SK-N-SH treated with all-trans-retinoic acid at 6 μM for 48 hours (cell line): ENCODE measurements at regions not wholly inside any gene's neighbourhood (a gene's known extent, or its start where the extent isn't known, plus 50 kb on each side); places are given as distances from the start of the nearest gene placed in this dataset.
"Not testable (repeated sequence)": the region's sequence is repeated elsewhere in the genome, so short reads cannot be mapped to it uniquely, and the experiment has no call there.

ENCODE experiments used
- ATAC-seq: fragments of 200-7000 bp; cut with Tn5 transposase; 3 replicates; pipeline ENCODE4 v1.9.1; 2020; ENCODE audit warnings: mild to moderate bottlenecking, moderate library complexity
- ARNTL ChIP-seq: fragments of 450-650 bp; formaldehyde crosslinking; IDR thresholded peaks from 2 replicates; pipeline ENCODE4 v1.5.0; 2020; ENCODE audit warnings: low read depth, mild to moderate bottlenecking, moderate library complexity, borderline replicate concordance
- CREB5 ChIP-seq: fragments of 250-450 bp; sonication (Bioruptor Pico); IDR thresholded peaks from 2 replicates; pipeline ENCODE4 v1.5.1; 2020; ENCODE audit warnings: low read depth, mild to moderate bottlenecking, moderate library complexity
- CSDC2 ChIP-seq: fragments of 250-450 bp; sonication (Bioruptor Pico); IDR thresholded peaks from 2 replicates; pipeline ENCODE4 v1.5.0; 2020; ENCODE audit warnings: mild to moderate bottlenecking, moderate library complexity
- CSRNP3 ChIP-seq: fragments of 250-450 bp; sonication (Bioruptor Pico); IDR thresholded peaks from 2 replicates; pipeline ENCODE4 v1.5.1; 2021; ENCODE audit warnings: mild to moderate bottlenecking, moderate library complexity
- ESRRG ChIP-seq: fragments of 250-450 bp; sonication (Bioruptor Pico); IDR thresholded peaks from 2 replicates; pipeline ENCODE4 v1.6.1; 2021; ENCODE audit warnings: mild to moderate bottlenecking
- ISL1 ChIP-seq: fragments of 250-450 bp; sonication (Bioruptor Pico); IDR thresholded peaks from 2 replicates; pipeline ENCODE4 v2.1.2; 2022; ENCODE audit warnings: mild to moderate bottlenecking, moderate library complexity
- OSR1 ChIP-seq: fragments of 250-450 bp; sonication (Bioruptor Pico); IDR thresholded peaks from 2 replicates; pipeline ENCODE4 v1.8.0; 2022; ENCODE audit warnings: moderate library complexity, mild to moderate bottlenecking, inconsistent platforms
- PATZ1 ChIP-seq: fragments of 250-450 bp; sonication (Bioruptor Pico); IDR thresholded peaks from 2 replicates; pipeline ENCODE4 v1.8.0; 2020; ENCODE audit warnings: mild to moderate bottlenecking, moderate library complexity, borderline replicate concordance
- POU6F1 ChIP-seq: fragments of 250-450 bp; sonication (Bioruptor Pico); IDR thresholded peaks from 2 replicates; pipeline ENCODE4 v1.8.0; 2021; ENCODE audit warnings: low read depth, mild to moderate bottlenecking, moderate library complexity, borderline replicate concordance
- PPARA ChIP-seq: fragments of 250-450 bp; sonication (Bioruptor Pico); IDR thresholded peaks from 2 replicates; pipeline ENCODE4 v1.5.0; 2020; ENCODE audit warnings: mild to moderate bottlenecking, borderline replicate concordance
- RARB ChIP-seq: fragments of 250-450 bp; sonication (Bioruptor Pico); IDR thresholded peaks from 2 replicates; pipeline ENCODE4 v1.8.0; 2021; ENCODE audit warnings: mild to moderate bottlenecking, moderate library complexity
- SNAI2 ChIP-seq: fragments of 250-450 bp; sonication (Bioruptor Pico); IDR thresholded peaks from 2 replicates; pipeline ENCODE4 v1.5.0; 2020; ENCODE audit warnings: mild to moderate bottlenecking, moderate library complexity
- TOX ChIP-seq: fragments of 250-450 bp; sonication (Bioruptor Pico); IDR thresholded peaks from 2 replicates; pipeline ENCODE4 v1.8.0; 2021; ENCODE audit warnings: mild to moderate bottlenecking, moderate library complexity, borderline replicate concordance
- TSHZ2 ChIP-seq: fragments of 250-450 bp; sonication (Bioruptor Pico); IDR thresholded peaks from 2 replicates; pipeline ENCODE4 v1.5.0; 2020; ENCODE audit warnings: mild to moderate bottlenecking, moderate library complexity
- ZC3H10 ChIP-seq: fragments of 250-450 bp; sonication (Bioruptor Pico); IDR thresholded peaks from 2 replicates; pipeline ENCODE4 v1.5.1; 2021; ENCODE audit warnings: mild to moderate bottlenecking, moderate library complexity
- ZFP3 ChIP-seq: fragments of 250-450 bp; sonication (Bioruptor Pico); IDR thresholded peaks from 2 replicates; pipeline ENCODE4 v1.5.0; 2020; ENCODE audit warnings: mild to moderate bottlenecking, moderate library complexity
- ZFP30 ChIP-seq: fragments of 450-650 bp; formaldehyde crosslinking; IDR thresholded peaks from 2 replicates; pipeline ENCODE4 v1.5.0; 2022; ENCODE audit warnings: mild to moderate bottlenecking, moderate library complexity
- ZNF565 ChIP-seq: fragments of 450-650 bp; formaldehyde crosslinking; conservative IDR thresholded peaks from 2 replicates; pipeline ENCODE4 v1.5.0; 2020; ENCODE audit warnings: low read depth, mild to moderate bottlenecking, moderate library complexity
- ZNF8 ChIP-seq: fragments of 450-650 bp; formaldehyde crosslinking; IDR thresholded peaks from 2 replicates; pipeline ENCODE4 v1.5.0; 2020; ENCODE audit warnings: mild to moderate bottlenecking, moderate library complexity

GRCh38 chr4:115187136-115187535 is 73.7 kb upstream of the NDST4 start:
- TF ChIP-seq PATZ1 (CRISPR knock-in tag) (no peak), PPARA (CRISPR knock-in tag) (no peak), CREB5 (CRISPR knock-in tag) (no peak), ZNF565 (CRISPR knock-in tag) (no peak), TSHZ2 (CRISPR knock-in tag) (no peak)
- ATAC-seq, result no peak

- not testable (repeated sequence) for ATAC-seq
Observed at GRCh38 chr4:115179438-115180062, 66.1 kb upstream of the NDST4 start.

GRCh38 chr4:115178687-115179086 is 65.3 kb upstream of the NDST4 start:
- ATAC-seq, result not testable (repeated sequence)

- no peak for ATAC-seq
- no peak for TF ChIP-seq ZFP3
- TF ChIP-seq SNAI2, result no peak
- TF ChIP-seq ZFP30 (CRISPR knock-in tag), result no peak
- TF ChIP-seq ZNF565 (CRISPR knock-in tag), result no peak
- TF ChIP-seq POU6F1 (CRISPR knock-in tag), result no peak
- TF ChIP-seq ESRRG (CRISPR knock-in tag), result no peak
- TF ChIP-seq RARB (CRISPR knock-in tag), result no peak
- no peak for TF ChIP-seq ARNTL (CRISPR knock-in tag)
- no peak for TF ChIP-seq ZNF8 (CRISPR knock-in tag)
- TF ChIP-seq PATZ1 (CRISPR knock-in tag), result no peak
- TF ChIP-seq ISL1 (CRISPR knock-in tag), result no peak
- no peak for TF ChIP-seq CSDC2 (CRISPR knock-in tag)
- TF ChIP-seq OSR1, result no peak
- no peak for TF ChIP-seq ZC3H10 (CRISPR knock-in tag)
- TF ChIP-seq TOX (CRISPR knock-in tag), result no peak
- no peak for TF ChIP-seq CSRNP3
Observed at GRCh38 chr4:115171220-115171619, 57.8 kb upstream of the NDST4 start.
